ENCODE measurements at regions not wholly inside any gene's neighbourhood (a gene's known extent, or its start where the extent isn't known, plus 50 kb on each side); places are given as distances from the start of the nearest gene placed in this dataset.

GRCh38 chr1:71304125-71304524, 223.3 kb upstream of the ZRANB2 start:
- TF ChIP-seq CTCF (IDR thresholded peaks at IDR 0.05) (no peak), POLR2A (IDR thresholded peaks at IDR 0.05) (no peak), POLR2AphosphoS5 (IDR thresholded peaks at IDR 0.05) (no peak)
